H1 (cell line): ENCODE measurements at regions not wholly inside any gene's neighbourhood (a gene's known extent, or its start where the extent isn't known, plus 50 kb on each side); places are given as distances from the start of the nearest gene placed in this dataset.

Source experiments
- CTCF ChIA-PET: fragments of 300-600 bp; sonication (Branson Sonifier 250); formaldehyde crosslinking; loops from one replicate; lab custom pipeline; 2021; ENCODE audit not compliant: partially characterized antibody; lab: Charles Lee
- POLR2A ChIA-PET: fragments of 300-600 bp; sonication (Branson Sonifier 250); formaldehyde crosslinking; loops from one replicate; lab custom pipeline; 2021; ENCODE audit warnings: inconsistent platforms; ENCODE audit not compliant: partially characterized antibody; lab: Charles Lee
- DNase-seq, 2 experiments: peaks; one replicate each; pipeline versions ENCODE4 v3.0.0 to v3.0.0-alpha.2; 2010 to 2022; ENCODE audit warnings: low spot score in 2 of 2, low read depth in 1 of 2, mixed read lengths in 1 of 2
- FAIRE-seq: peaks from 2 replicates; lab custom pipeline; 2011; peaks lifted over from hg19 to GRCh38; lab: Jason Lieb, UNC
- H2AFZ ChIP-seq: 2 replicates; pipeline ENCODE4 v1.8.1; 2012; ENCODE audit warnings: low read length, inconsistent platforms
- H2AK5ac ChIP-seq: 2 replicates; pipeline ENCODE4 v1.6.1; 2013; ENCODE audit warnings: low read depth, low read length
- H2BK120ac ChIP-seq: replicated peaks from 2 replicates; pipeline ENCODE3; 2013; ENCODE audit warnings: low read depth, low read length, inconsistent platforms
- H2BK12ac ChIP-seq: 2 replicates; pipeline ENCODE4 v1.6.1; 2013; ENCODE audit warnings: low read depth, low read length
- H2BK15ac ChIP-seq: 2 replicates; pipeline ENCODE4 v1.6.1; 2013; ENCODE audit warnings: low read length
- H2BK20ac ChIP-seq: 2 replicates; pipeline ENCODE4 v1.6.1; 2013; ENCODE audit warnings: low read length
- H2BK5ac ChIP-seq: 2 replicates; pipeline ENCODE4 v1.6.1; 2013; ENCODE audit warnings: low read depth, low read length
- H3K14ac ChIP-seq: 2 replicates; pipeline ENCODE4 v1.6.1; 2013; ENCODE audit warnings: inconsistent platforms; ENCODE audit not compliant: insufficient read length
- H3K18ac ChIP-seq: 2 replicates; pipeline ENCODE4 v1.6.1; 2013; ENCODE audit warnings: low read length; ENCODE audit errors: extremely low read depth
- H3K23ac ChIP-seq: 2 replicates; pipeline ENCODE4 v1.6.1; 2013; ENCODE audit warnings: inconsistent platforms; ENCODE audit not compliant: insufficient read length
- H3K23me2 ChIP-seq: 2 replicates; pipeline ENCODE4 v1.6.1; 2013; ENCODE audit warnings: low read depth, low read length
- H3K27ac ChIP-seq: 2 replicates; pipeline ENCODE4 v1.6.1; 2011; ENCODE audit warnings: low read depth, low read length, inconsistent platforms
- H3K27me3 ChIP-seq, 4 experiments: replicated peaks in 1 of 4; 1 replicate in 1 of 4; 2 replicates in 3 of 4; pipeline versions ENCODE4 v1.6.1 to v1.8.1; 2011 to 2013; ENCODE audit warnings: low read length in 3 of 4, mild to moderate bottlenecking in 3 of 4, inconsistent platforms in 2 of 4, mixed read lengths in 2 of 4, moderate library complexity in 1 of 4; ENCODE audit not compliant: control insufficient read depth in 3 of 4, insufficient read depth in 3 of 4; ENCODE audit errors: extremely low read depth in 1 of 4
- H3K36me3 ChIP-seq, 4 experiments: 2 replicates each; pipeline versions ENCODE4 v1.6.1 to v1.8.1; 2011 to 2013; ENCODE audit warnings: mild to moderate bottlenecking in 4 of 4, low read length in 3 of 4, moderate library complexity in 2 of 4, control low read depth in 1 of 4, inconsistent platforms in 1 of 4; ENCODE audit not compliant: insufficient read depth in 4 of 4, control insufficient read depth in 2 of 4
- H3K4ac ChIP-seq: replicated peaks from 2 replicates; pipeline ENCODE3; 2013; ENCODE audit warnings: low read length, low read depth, mixed read lengths, inconsistent platforms; ENCODE audit not compliant: insufficient read length
- H3K4me1 ChIP-seq, 4 experiments: replicated peaks in 1 of 4; 1 replicate in 1 of 4; 2 replicates in 3 of 4; pipeline versions ENCODE4 v1.6.1 to v1.8.1; 2011 to 2013; ENCODE audit warnings: low read length in 3 of 4, inconsistent platforms in 2 of 4, mixed read lengths in 1 of 4; ENCODE audit not compliant: insufficient read depth in 4 of 4, control insufficient read depth in 3 of 4
- H3K4me2 ChIP-seq, 2 experiments: 2 replicates each; pipeline versions ENCODE4 v1.6.1 to v1.8.1; 2011 to 2013; ENCODE audit warnings: low read depth in 2 of 2, low read length in 2 of 2, control low read depth in 1 of 2, inconsistent platforms in 1 of 2, mild to moderate bottlenecking in 1 of 2; ENCODE audit not compliant: insufficient read depth in 1 of 2
- H3K4me3 ChIP-seq, 4 experiments: fragments of 200-600, 300-600 bp in 1 of 4; sonication (generic), shearing (Covaris generic), sonication (Bioruptor Twin) in 1 of 4; 2 replicates each; pipeline versions ENCODE4 v1.5.1 to v1.8.1; 2011 to 2016; ENCODE audit warnings: low read length in 4 of 4, low read depth in 3 of 4, control low read depth in 2 of 4, inconsistent platforms in 2 of 4, mild to moderate bottlenecking in 2 of 4, mixed read lengths in 1 of 4, moderate library complexity in 1 of 4; ENCODE audit not compliant: insufficient read depth in 2 of 4; ENCODE audit errors: extremely low read depth in 1 of 4
- H3K56ac ChIP-seq: replicated peaks from 2 replicates; pipeline ENCODE3; 2013; ENCODE audit warnings: low read depth, mild to moderate bottlenecking, mixed read lengths, low read length, inconsistent platforms; ENCODE audit not compliant: insufficient read length
- H3K79me1 ChIP-seq: 2 replicates; pipeline ENCODE4 v1.6.1; 2013; ENCODE audit warnings: low read depth, low read length, control low read depth
- H3K79me2 ChIP-seq, 2 experiments: 2 replicates each; pipeline versions ENCODE4 v1.6.1 to v1.8.1; 2012 to 2013; ENCODE audit warnings: low read length in 2 of 2, mild to moderate bottlenecking in 2 of 2, inconsistent platforms in 1 of 2; ENCODE audit not compliant: insufficient read depth in 2 of 2, control insufficient read depth in 1 of 2
- H3K9ac ChIP-seq, 4 experiments: replicated peaks in 1 of 4; 1 replicate in 1 of 4; 2 replicates in 3 of 4; pipeline versions ENCODE4 v1.6.1 to v1.8.1; 2011 to 2013; ENCODE audit warnings: low read depth in 3 of 4, low read length in 3 of 4, control low read depth in 2 of 4, mild to moderate bottlenecking in 2 of 4, moderate library complexity in 2 of 4, inconsistent platforms in 1 of 4; ENCODE audit errors: extremely low read depth in 1 of 4
- H3K9me3 ChIP-seq, 2 experiments: 2 replicates each; pipeline versions ENCODE4 v1.6.1 to v1.8.1; 2012 to 2013; ENCODE audit warnings: mild to moderate bottlenecking in 2 of 2, moderate library complexity in 2 of 2, control low read depth in 1 of 2, inconsistent platforms in 1 of 2, low read depth in 1 of 2, low read length in 1 of 2, mixed read lengths in 1 of 2; ENCODE audit not compliant: insufficient read depth in 2 of 2
- H4K20me1 ChIP-seq, 2 experiments: replicated peaks in 1 of 2; 2 replicates each; pipeline versions ENCODE3 to v1.8.1; 2011 to 2013; ENCODE audit warnings: inconsistent platforms in 2 of 2, low read length in 2 of 2, mild to moderate bottlenecking in 1 of 2; ENCODE audit not compliant: insufficient read depth in 2 of 2, control insufficient read depth in 1 of 2
- H4K5ac ChIP-seq: 2 replicates; pipeline ENCODE4 v1.6.1; 2013; ENCODE audit warnings: low read length, low read depth, mixed read lengths, inconsistent platforms; ENCODE audit not compliant: insufficient read length
- H4K8ac ChIP-seq: 2 replicates; pipeline ENCODE4 v1.8.0; 2013; ENCODE audit warnings: mild to moderate bottlenecking, moderate library complexity, low read length, inconsistent platforms; ENCODE audit not compliant: insufficient read depth; ENCODE audit errors: extremely low read depth
- H4K91ac ChIP-seq: replicated peaks from 2 replicates; pipeline ENCODE3; 2013; ENCODE audit warnings: low read length, mixed read lengths, inconsistent platforms; ENCODE audit not compliant: insufficient read length
- CEBPB ChIP-seq: IDR thresholded peaks from 2 replicates; pipeline ENCODE4 v1.6.1; 2012; ENCODE audit warnings: low read depth, low read length
- CREB1 ChIP-seq: IDR thresholded peaks from 2 replicates; pipeline ENCODE4 v1.6.1; 2012; ENCODE audit warnings: inconsistent platforms
- CTCF ChIP-seq, 3 experiments: IDR thresholded peaks; 1 replicate in 2 of 3; 2 replicates in 1 of 3; pipeline versions ENCODE4 v1.5.1 to v1.6.1; 2011; ENCODE audit warnings: low read length in 3 of 3, mild to moderate bottlenecking in 3 of 3, inconsistent platforms in 2 of 3, low read depth in 1 of 3, moderate library complexity in 1 of 3; ENCODE audit not compliant: insufficient read depth in 1 of 3; ENCODE audit errors: control extremely low read depth in 1 of 3
- WGBS, 2 experiments: shearing (Covaris generic) in 1 of 2; methylation state at CpG; one replicate each; pipeline versions ENCODE4 v1.1.6 to v1.1.7; 2013 to 2015; ENCODE audit warnings: low lambda C conversion rate in 2 of 2, mixed read lengths in 2 of 2, inconsistent platforms in 1 of 2, low coverage in 1 of 2, missing lambda C conversion rate in 1 of 2; ENCODE audit not compliant: insufficient replicate concordance in 2 of 2, insufficient coverage in 1 of 2, insufficient read length in 1 of 2; ENCODE audit errors: extremely low coverage in 1 of 2, missing lambda C conversion rate in 1 of 2; 5-methylcytosine and 5-hydroxymethylcytosine counted together

GRCh38 chr12:92558806-92559205 lies 144.0 kb upstream of the PLEKHG7 start:
- 89% methylated on average over 2 of the region's 2 CpGs; no CpG with 5 or more reads in 1 of the 2 experiments for WGBS, 2 experiments
- Histone ChIP-seq H3K9ac (no peak overlapping the region), H3K4me1 (peaks cover 0 to 5% (median 0%) of the 10 kb centered on the region in 4 experiments; a peak in 1 of 7 replicates), H3K4me2 (no peak overlapping the region), H4K8ac (no peak overlapping the region), H3K9me3 (no peaks in the 10 kb centered on the region), H3K56ac (no peak overlapping the region), H3K27me3 (no peaks in the 10 kb centered on the region), H3K36me3 (no peaks in the 10 kb centered on the region), H3K18ac (no peak overlapping the region), H2BK12ac (no peak overlapping the region), H2AK5ac (no peak overlapping the region), H2BK120ac (no peak overlapping the region), H3K4me3 (no peak overlapping the region), H2BK15ac (no peak overlapping the region), H2BK5ac (no peak overlapping the region), H3K79me2 (no peaks in the 10 kb centered on the region), H3K23ac (no peak overlapping the region), H2AFZ (no peak overlapping the region), H3K4ac (no peak overlapping the region), H4K91ac (no peak overlapping the region), H3K23me2 (no peaks in the 10 kb centered on the region), H4K20me1 (no peaks in the 10 kb centered on the region), H3K27ac (no peak overlapping the region), H2BK20ac (no peak overlapping the region), H3K79me1 (no peaks in the 10 kb centered on the region), H3K14ac (no peak overlapping the region), H4K5ac (no peak overlapping the region)
- DNase-seq (no peak), FAIRE-seq (no peak)
- TF ChIP-seq CTCF (IDR thresholded peaks at IDR 0.05; ENCODE audit: control extremely low read depth in 1 of 3, insufficient read depth in 1 of 3, low read depth in 1 of 3, low read length in 3 of 3) (no peak), CREB1 (no peak), CEBPB (no peak)
- POLR2A ChIA-PET: no interaction called here
- CTCF ChIA-PET: interaction anchor here (1.0 to 1.2 kb wide), 2 partner anchors 8 to 1204 kb away, joined by 3 read pairs; no protein-coding TSS in a partner anchor
